GM21529 (cell line): ENCODE measurements at regions not wholly inside any gene's neighbourhood (a gene's known extent, or its start where the extent isn't known, plus 50 kb on each side); places are given as distances from the start of the nearest gene placed in this dataset.

Experiments used
- ATAC-seq: cut with Tn5 transposase; IDR thresholded peaks from one replicate; pipeline ENCODE4 v1.9.1; 2021; ENCODE audit not compliant: unreplicated experiment

- no peak for ATAC-seq
These were observed 1314.1 kb upstream of the C9orf72 start for GRCh38 chr9:28887188-28887884.

GRCh38 chr9:28888806-28889205 lies 1315.5 kb upstream of the C9orf72 start:
- no peak for ATAC-seq

- ATAC-seq = no peak
These were observed 1319.3 kb upstream of the C9orf72 start for GRCh38 chr9:28892538-28892937.

DNA sequence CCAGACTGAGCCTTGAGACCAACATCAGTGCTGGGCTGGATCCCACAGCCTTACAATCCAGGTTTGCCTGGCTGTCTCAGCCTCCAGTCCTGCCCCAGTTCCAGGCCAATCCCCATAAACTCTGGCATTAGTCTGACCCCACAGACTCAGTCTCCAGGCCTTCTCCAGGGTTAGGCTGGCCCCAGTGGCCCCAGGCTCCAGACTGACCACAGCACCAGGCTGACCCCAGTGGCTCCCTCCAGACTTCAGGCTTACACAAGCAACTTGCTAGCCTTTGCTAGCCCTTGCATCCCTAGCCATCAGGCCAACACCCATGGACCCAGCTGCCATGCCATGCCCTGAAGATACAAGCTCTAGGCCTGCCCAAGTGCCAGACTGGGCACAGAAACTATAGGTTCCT lies 1326.0 kb upstream of the C9orf72 start:
- ATAC-seq = no peak

DNA sequence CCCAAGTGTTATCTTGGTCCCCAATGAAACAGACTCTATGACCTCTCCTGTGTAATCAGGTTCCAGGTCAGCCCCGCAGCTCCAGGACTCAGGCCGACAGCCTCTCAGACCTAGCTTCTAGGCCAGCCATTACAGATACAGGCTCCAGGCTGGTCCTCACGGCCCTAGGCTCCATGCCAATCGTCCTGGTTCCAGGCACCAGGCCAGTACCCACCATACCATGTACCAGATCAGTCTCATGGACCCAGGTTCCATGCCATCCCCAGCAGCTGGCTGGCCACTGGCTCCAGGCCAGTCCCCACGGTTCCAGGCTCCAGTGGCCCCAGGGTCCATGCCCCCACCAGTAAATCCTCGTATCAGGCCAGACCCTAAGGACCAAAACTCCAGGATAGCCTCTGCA lies 1326.6 kb upstream of the C9orf72 start:
- ATAC-seq = no peak

GRCh38 chr9:28900406-28900805 lies 1327.1 kb upstream of the C9orf72 start:
- ATAC-seq = no peak

- ATAC-seq = no peak
These were observed 1336.2 kb upstream of the C9orf72 start for GRCh38 chr9:28909526-28909925.

DNA sequence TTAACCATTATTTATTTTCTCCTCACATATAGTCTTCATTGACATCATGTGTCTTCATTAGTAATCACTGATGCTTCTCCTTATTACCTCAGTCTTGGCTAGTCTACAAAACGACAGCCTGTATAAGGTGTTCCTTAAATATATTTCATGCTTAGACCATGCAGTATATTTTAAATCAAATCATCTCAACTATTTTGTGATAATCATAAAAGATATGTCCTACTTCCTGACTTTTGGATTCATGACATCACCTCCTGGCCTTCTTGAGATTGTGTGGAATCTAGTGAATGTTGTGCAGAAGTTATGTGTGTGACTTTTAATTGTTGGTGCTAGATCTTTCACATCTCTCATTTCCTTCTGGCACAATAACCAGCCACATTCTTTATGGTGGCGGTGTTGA lies 1339.3 kb upstream of the C9orf72 start:
- ATAC-seq = no peak

GRCh38 chr9:28915202-28915930 lies 1342.1 kb upstream of the C9orf72 start:
- no peak for ATAC-seq

DNA sequence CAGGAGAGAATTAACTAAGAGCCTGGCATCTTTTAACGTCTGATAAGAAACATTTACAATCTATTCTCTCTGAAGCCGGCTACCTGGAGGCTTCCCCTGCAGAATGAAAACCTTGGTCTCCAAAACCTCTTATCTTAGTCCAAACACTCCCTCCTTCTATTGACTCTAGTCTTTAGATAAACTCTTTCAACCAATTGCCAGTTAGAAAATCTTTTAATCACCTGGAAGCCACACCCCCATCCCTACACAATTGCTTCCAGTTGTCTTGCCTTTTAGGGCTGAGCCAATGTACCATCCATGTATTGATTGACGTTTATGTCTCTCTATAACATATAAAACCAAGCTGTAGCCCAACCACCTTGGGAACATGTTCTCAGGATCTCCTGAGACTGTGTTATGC lies 1343.1 kb upstream of the C9orf72 start:
- ATAC-seq = no peak

GRCh38 chr9:28921857-28922500 lies 1348.7 kb upstream of the C9orf72 start:
- ATAC-seq = no peak

DNA sequence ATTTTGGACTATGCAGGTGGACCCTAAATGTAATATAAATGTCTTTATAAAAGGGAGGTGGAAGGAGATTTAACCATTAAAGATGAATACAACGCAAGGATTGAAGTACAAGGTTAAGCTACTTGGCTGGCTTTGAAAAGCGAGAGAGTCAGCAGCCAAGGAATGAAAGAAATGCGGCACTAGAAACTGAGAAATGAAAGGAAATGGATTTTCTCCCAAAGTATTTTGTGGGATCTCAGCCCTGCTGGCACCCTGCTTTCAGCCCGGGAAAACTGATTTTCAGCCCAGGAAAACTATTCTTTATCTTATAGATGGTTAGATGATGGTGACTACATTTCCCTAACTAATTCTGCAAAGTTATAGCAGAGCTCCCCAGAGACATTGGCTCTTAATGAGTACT lies 1349.6 kb upstream of the C9orf72 start:
- no peak for ATAC-seq

DNA sequence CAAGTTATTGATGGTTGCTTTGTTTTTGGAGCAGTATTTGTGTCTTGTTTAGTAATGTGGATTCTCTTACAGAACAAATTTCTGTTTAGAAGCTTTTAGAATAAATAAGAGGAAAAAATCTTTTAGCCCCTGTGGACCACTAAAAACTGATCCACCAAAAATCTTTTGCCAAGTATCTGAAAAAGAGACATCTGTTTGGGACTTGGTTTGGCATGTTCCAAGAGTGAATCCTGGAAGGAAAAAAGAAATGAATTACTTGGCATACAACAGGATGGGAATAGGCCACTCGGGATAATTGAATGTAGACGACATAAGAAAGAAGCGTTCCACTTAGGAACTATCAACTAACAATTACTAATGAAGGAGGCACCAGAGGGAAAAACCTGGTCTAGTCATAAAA lies 1350.1 kb upstream of the C9orf72 start:
- ATAC-seq = no peak

DNA sequence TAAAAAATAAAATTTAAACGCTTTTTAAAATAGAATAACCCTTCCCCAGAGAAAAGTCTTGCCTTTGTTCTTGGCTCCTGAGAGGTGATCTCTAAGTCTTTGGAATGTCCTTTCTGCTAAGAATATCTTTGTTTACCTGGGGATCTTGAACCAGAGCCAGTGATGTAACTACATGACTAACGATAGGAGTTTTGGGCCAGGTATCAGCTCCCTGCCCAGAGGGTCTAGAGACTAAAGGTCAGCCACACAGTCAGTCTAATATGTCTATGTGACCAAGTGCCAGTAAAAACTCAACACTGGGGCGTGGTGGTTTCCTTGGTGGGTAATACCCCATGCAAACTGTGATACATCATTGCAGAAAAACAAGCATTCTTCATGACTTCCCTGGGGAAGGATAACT lies 1351.9 kb upstream of the C9orf72 start:
- ATAC-seq = no peak

DNA sequence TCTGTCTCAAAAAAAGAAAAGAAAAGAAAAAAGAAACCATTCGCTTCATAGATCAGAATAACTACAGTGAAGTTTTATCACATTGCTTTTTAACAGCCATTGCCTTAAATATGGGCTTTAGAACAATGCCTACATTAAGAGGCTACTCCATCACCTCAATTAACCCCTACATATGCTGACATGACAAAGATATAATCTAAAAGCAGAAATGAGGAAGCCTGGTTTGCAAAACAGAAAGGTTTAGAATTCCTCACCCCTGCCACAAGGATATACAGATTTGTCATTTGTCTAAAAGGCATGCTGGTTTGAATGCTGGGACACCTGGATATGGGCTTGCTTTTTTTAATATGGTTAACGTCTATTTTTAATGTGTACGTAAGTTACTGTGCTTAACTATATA lies 1353.0 kb upstream of the C9orf72 start:
- no peak for ATAC-seq

GRCh38 chr9:28927691-28928090 lies 1354.4 kb upstream of the C9orf72 start:
- no peak for ATAC-seq

- no peak for ATAC-seq
These were observed 1356.2 kb upstream of the C9orf72 start for GRCh38 chr9:28929433-28929832.

GRCh38 chr9:28930766-28931165 lies 1357.5 kb upstream of the C9orf72 start:
- no peak for ATAC-seq

DNA sequence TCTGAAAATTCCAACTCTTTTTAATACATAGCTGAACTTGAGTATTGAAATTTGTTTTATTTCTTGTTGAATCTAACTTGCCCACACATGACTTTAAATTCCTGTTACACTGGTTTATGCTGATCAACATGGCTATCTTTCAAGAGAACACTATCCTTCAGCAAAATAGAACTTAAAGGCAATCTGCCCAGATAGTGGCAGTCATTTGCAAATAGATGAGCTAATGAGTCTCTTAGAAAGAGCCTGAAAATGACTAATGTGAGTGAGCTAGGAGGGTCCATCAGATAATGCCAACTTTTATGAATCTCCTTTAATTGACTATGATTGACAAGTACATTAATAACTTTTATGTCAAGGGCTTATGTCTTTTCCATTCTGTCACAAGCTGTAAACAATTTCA lies 1360.8 kb upstream of the C9orf72 start:
- no peak for ATAC-seq

GRCh38 chr9:28938981-28939380 lies 1365.7 kb upstream of the C9orf72 start:
- no peak for ATAC-seq

DNA sequence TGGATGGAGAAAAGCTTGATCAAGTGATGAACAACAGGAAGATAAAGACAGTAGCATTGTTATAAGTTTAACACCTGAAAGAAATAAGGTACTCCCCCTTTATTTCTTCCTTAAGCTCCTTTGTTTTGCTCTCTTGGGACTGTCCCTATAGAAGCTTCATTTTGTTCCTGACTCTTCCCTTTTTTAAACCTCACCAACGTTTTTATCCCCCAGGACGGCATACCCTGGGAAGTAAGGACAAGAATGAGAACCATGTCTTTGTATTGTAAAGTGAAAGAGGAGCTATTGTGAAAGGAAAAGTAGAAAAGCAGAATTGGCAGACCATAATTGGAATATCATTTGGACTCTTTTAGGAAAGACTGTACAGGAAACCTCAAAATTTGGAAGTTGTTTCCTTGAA lies 1368.6 kb upstream of the C9orf72 start:
- ATAC-seq = no peak

DNA sequence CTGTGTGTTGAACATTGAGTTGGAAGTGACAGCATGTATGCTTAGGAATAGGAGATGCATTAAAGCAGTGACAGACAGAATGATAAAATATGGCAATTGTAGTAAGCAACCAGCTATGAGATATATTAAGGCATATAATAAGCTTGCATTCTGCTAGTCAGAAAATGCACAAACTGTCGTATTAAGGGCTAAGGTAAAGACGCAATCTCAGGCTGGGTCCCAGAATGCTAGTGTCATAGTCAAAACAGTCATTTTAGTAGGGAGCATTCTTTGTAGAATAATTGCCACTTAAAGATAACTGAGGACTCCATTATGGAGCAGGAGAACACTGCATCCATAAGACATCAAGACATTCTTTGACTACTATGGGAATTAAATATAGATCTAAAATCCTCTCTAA lies 1369.7 kb upstream of the C9orf72 start:
- ATAC-seq = no peak
